HG03354 (cell line): ENCODE measurements at regions not wholly inside any gene's neighbourhood (a gene's known extent, or its start where the extent isn't known, plus 50 kb on each side); places are given as distances from the start of the nearest gene placed in this dataset.
"Not testable (repeated sequence)": the region's sequence is repeated elsewhere in the genome, so short reads cannot be mapped to it uniquely, and the experiment has no call there.

Experiments used
- ATAC-seq: cut with Tn5 transposase; IDR thresholded peaks from one replicate; pipeline ENCODE4 v1.9.1; 2021; ENCODE audit warnings: mild to moderate bottlenecking; ENCODE audit not compliant: unreplicated experiment, poor library complexity, severe bottlenecking

GRCh38 chr4:133394971-133395627 is 246.0 kb downstream of the PCDH10 start:
- ATAC-seq, result no peak

- no peak for ATAC-seq
Observed at GRCh38 chr4:133390198-133390855, 241.2 kb downstream of the PCDH10 start.

- ATAC-seq, result no peak
Observed at GRCh38 chr4:133389029-133389428, 239.9 kb downstream of the PCDH10 start.

- no peak for ATAC-seq
Observed at GRCh38 chr4:133385161-133385954, 236.3 kb downstream of the PCDH10 start.

GRCh38 chr4:133379681-133380438 is 230.8 kb downstream of the PCDH10 start:
- no peak for ATAC-seq

GRCh38 chr4:133377286-133377685 is 228.2 kb downstream of the PCDH10 start:
- no peak for ATAC-seq

GRCh38 chr4:133372699-133373098 is 223.6 kb downstream of the PCDH10 start:
- ATAC-seq, result no peak

GRCh38 chr4:133355633-133356032 is 206.5 kb downstream of the PCDH10 start:
- no peak for ATAC-seq

GRCh38 chr4:133347409-133347808 is 198.3 kb downstream of the PCDH10 start:
- ATAC-seq, result no peak

- ATAC-seq, result no peak
Observed at GRCh38 chr4:133324491-133324890, 175.4 kb downstream of the PCDH10 start.

- no peak for ATAC-seq
Observed at GRCh38 chr4:133323670-133324069, 174.6 kb downstream of the PCDH10 start.

- ATAC-seq, result peak; percentile 85
Observed at GRCh38 chr4:133320576-133321170, 171.6 kb downstream of the PCDH10 start.

- no peak for ATAC-seq
Observed at GRCh38 chr4:133316909-133317308, 167.8 kb downstream of the PCDH10 start.

GRCh38 chr4:133314991-133315390 is 165.9 kb downstream of the PCDH10 start:
- no peak for ATAC-seq

GRCh38 chr4:133287396-133287795 is 138.3 kb downstream of the PCDH10 start:
- ATAC-seq, result no peak

- ATAC-seq, result no peak
Observed at GRCh38 chr4:133278591-133278990, 129.5 kb downstream of the PCDH10 start.

GRCh38 chr4:133277940-133278339 is 128.8 kb downstream of the PCDH10 start:
- not testable (repeated sequence) for ATAC-seq

- no peak for ATAC-seq
Observed at GRCh38 chr4:133275246-133275645, 126.2 kb downstream of the PCDH10 start.

GRCh38 chr4:133273401-133273800 is 124.3 kb downstream of the PCDH10 start:
- ATAC-seq, result no peak
